ENCODE measurements at regions not wholly inside any gene's neighbourhood (a gene's known extent, or its start where the extent isn't known, plus 50 kb on each side); places are given as distances from the start of the nearest gene placed in this dataset.

DNA sequence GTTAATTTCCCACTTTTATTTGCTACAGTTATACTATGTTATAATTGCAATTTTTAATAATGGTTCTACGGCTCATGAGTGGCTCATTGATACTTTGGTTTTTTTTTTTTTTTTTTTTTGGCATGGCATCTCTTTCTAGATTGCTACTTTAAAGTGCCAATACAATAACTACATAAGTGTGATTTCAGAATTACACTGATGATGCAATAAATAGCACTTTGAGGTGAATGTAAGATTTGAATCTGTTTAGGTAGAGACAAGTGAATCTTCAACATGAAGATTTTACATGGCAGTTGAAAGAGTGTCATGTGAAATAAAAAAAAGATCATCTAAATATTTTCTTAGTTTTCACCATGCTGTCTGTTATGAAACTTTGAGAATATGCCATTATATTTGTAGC lies 75.7 kb downstream of the KBTBD8 start (continued):
- TF ChIP-seq POLR2A (IDR thresholded peaks at IDR 0.05; ENCODE audit: control extremely low read depth in 1 of 2, low read depth in 2 of 2, low read length in 2 of 2) (no peak), SUZ12 (IDR thresholded peaks at IDR 0.05; ENCODE audit: low read length) (no peak), BCL11A (IDR thresholded peaks at IDR 0.05; ENCODE audit: low read depth in 2 of 2, low read length in 2 of 2) (no peak)

Measured in H1 (cell line).